ENCODE measurements at regions not wholly inside any gene's neighbourhood (a gene's known extent, or its start where the extent isn't known, plus 50 kb on each side); places are given as distances from the start of the nearest gene placed in this dataset.

- TF ChIP-seq POLR2AphosphoS5 (IDR thresholded peaks at IDR 0.05) (no peak), EP300 (IDR thresholded peaks at IDR 0.05) (no peak), POLR2A (IDR thresholded peaks at IDR 0.05) (no peak)
- TF ChIP-seq, protein P1, sequence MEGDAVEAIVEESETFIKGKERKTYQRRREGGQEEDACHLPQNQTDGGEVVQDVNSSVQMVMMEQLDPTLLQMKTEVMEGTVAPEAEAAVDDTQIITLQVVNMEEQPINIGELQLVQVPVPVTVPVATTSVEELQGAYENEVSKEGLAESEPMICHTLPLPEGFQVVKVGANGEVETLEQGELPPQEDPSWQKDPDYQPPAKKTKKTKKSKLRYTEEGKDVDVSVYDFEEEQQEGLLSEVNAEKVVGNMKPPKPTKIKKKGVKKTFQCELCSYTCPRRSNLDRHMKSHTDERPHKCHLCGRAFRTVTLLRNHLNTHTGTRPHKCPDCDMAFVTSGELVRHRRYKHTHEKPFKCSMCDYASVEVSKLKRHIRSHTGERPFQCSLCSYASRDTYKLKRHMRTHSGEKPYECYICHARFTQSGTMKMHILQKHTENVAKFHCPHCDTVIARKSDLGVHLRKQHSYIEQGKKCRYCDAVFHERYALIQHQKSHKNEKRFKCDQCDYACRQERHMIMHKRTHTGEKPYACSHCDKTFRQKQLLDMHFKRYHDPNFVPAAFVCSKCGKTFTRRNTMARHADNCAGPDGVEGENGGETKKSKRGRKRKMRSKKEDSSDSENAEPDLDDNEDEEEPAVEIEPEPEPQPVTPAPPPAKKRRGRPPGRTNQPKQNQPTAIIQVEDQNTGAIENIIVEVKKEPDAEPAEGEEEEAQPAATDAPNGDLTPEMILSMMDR (IDR thresholded peaks at IDR 0.05): no peak
These were observed 244.8 kb upstream of the SLC14A2 start for GRCh38 chr18:45370255-45371010.
